MM.1S (cell line): ENCODE measurements at regions not wholly inside any gene's neighbourhood (a gene's known extent, or its start where the extent isn't known, plus 50 kb on each side); places are given as distances from the start of the nearest gene placed in this dataset.

Experiments used
- EZH2 ChIP-seq: fragments of 300-600 bp; sonication (generic); optimal IDR thresholded peaks from 2 replicates; pipeline ENCODE3; 2017; ENCODE audit warnings: low read depth, mild to moderate bottlenecking, antibody characterized with exemption, low read length, mixed read lengths
- TF ChIP-seq, protein P1 (sequence below): fragments of 300-600 bp; sonication (generic); IDR thresholded peaks from 2 replicates; pipeline ENCODE4 v1.5.1; 2016; ENCODE audit warnings: antibody characterized with exemption, low read length, mixed read lengths

DNA sequence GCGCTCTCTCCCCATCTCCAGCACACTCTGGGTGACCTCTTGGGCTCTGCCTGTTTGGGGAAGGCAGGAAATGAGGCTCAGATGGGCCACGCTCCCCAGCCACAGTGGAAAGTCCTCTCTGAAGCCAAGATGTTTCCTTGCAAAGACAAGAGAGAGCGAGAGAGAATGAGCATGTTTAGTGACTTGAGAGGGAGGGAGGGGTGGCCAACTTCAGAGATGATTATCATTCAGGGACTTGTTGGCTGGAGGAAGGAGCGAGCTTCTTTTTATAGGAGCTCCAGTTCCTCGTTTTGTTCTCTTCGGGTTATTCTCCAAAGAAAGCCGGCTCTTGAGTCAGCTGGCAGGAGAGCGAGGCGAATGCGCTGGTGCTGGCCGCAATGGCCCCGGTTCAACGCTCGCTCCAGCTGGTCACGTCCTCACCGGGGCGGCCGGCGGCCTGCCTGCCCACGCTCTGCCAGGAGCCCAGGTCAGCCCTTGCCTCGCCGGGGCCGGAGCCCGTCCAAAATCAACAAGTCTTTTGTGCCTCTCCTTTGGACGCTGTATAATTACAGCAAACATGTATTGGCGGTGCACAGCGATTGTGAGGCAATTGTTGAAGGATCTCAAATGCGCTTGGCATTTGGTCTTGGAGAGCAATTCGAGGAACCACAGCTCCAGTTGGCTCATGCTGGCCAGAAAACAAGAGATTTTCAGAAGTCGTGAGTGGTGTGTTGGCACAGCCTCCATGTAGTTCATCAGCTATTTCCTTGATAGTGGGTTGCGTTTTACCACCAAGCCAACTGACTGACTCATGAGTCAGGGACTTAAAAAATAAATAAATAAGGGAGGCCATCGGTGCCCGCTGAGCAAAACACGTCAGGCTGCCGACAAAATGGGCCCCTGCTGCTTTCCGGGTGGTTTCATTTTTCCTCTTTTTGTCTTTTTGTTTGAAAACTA lies 288.6 kb downstream of the UACA start:
- TF ChIP-seq EZH2 = no peak
- TF ChIP-seq, protein P1, sequence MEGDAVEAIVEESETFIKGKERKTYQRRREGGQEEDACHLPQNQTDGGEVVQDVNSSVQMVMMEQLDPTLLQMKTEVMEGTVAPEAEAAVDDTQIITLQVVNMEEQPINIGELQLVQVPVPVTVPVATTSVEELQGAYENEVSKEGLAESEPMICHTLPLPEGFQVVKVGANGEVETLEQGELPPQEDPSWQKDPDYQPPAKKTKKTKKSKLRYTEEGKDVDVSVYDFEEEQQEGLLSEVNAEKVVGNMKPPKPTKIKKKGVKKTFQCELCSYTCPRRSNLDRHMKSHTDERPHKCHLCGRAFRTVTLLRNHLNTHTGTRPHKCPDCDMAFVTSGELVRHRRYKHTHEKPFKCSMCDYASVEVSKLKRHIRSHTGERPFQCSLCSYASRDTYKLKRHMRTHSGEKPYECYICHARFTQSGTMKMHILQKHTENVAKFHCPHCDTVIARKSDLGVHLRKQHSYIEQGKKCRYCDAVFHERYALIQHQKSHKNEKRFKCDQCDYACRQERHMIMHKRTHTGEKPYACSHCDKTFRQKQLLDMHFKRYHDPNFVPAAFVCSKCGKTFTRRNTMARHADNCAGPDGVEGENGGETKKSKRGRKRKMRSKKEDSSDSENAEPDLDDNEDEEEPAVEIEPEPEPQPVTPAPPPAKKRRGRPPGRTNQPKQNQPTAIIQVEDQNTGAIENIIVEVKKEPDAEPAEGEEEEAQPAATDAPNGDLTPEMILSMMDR = no peak
